ENCODE measurements at regions not wholly inside any gene's neighbourhood (a gene's known extent, or its start where the extent isn't known, plus 50 kb on each side); places are given as distances from the start of the nearest gene placed in this dataset.

DNA sequence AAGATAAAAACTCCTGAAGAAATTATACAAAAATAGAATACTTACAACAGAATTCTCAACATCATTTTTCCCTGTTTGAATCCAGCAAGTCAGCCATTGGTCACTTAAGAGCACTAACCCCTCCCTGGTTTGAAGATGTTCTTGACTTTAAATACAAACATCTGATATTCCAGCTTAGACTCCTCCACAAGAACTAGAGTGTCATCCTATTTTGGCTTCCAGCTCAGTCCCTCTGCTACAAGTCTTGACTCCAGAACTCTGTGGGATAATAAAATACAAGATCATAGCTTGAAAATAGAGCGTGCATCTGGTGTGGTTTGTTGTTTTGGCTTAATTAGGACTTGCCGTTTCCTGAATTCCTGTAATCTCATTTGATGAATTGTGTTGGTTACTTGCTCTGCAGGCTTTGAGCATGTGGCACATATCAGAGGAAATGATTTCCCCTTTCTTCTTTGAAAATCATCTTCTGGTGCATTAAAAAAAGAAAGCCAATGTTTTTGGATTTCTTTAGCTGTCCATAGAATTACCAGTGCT lies 63.7 kb upstream of the DPT start:
- DNase-seq: no peak
- Mint-ChIP-seq H3K36me3 (no peaks in the 10 kb centered on the region), H3K27ac (no peak overlapping the region), H3K27me3 (peaks cover 12 to 38% (median 26%) of the 10 kb centered on the region in 5 donors), H3K9me3 (peaks cover 0 to 2% (median 0%) of the 10 kb centered on the region in 11 donors), H3K4me1 (no peaks in the 10 kb centered on the region), H3K4me3 (no peak overlapping the region)
- CTCF ChIA-PET: no interaction called here
- POLR2A ChIA-PET: no interaction called here
- no peak overlapping the region for H3K27ac ChIP-seq (ENCODE audit: low read depth, low read length)
- no peaks in the 10 kb centered on the region for H3K4me1 ChIP-seq (ENCODE audit: control insufficient read depth in 2 of 2, insufficient read depth in 2 of 2, low read length in 2 of 2)
- ATAC-seq: no peak
- intact Hi-C loops (cut with micrococcal nuclease): no loop called here
- H3K27me3 ChIP-seq (ENCODE audit: control insufficient read depth in 2 of 2, insufficient read depth in 2 of 2, low read length in 2 of 2): no peaks in the 10 kb centered on the region
- H3K4me3 ChIP-seq (ENCODE audit: low read length): no peak overlapping the region
- H3K36me3 ChIP-seq (ENCODE audit: control insufficient read depth in 2 of 3, insufficient read depth in 3 of 3, low read length in 3 of 3): no peaks in the 10 kb centered on the region
- H3K9me3 ChIP-seq (ENCODE audit: control insufficient read depth in 2 of 3, low read length in 3 of 3): no peaks in the 10 kb centered on the region

GRCh38 chr1:168794057-168794456 lies 65.1 kb upstream of the DPT start:
- Histone ChIP-seq H3K27ac (ENCODE audit: low read depth, low read length) (no peak overlapping the region), H3K36me3 (ENCODE audit: control insufficient read depth in 2 of 3, insufficient read depth in 3 of 3, low read length in 3 of 3) (no peaks in the 10 kb centered on the region), H3K9me3 (ENCODE audit: control insufficient read depth in 2 of 3, low read length in 3 of 3) (no peaks in the 10 kb centered on the region), H3K4me3 (ENCODE audit: low read length) (no peak overlapping the region), H3K4me1 (ENCODE audit: control insufficient read depth in 2 of 2, insufficient read depth in 2 of 2, low read length in 2 of 2) (no peaks in the 10 kb centered on the region), H3K27me3 (ENCODE audit: control insufficient read depth in 2 of 2, insufficient read depth in 2 of 2, low read length in 2 of 2) (no peaks in the 10 kb centered on the region)
- H3K4me3 Mint-ChIP-seq: no peak overlapping the region
- ChIA-PET POLR2A (no interaction called here), CTCF (no interaction called here)
- ATAC-seq (no peak), DNase-seq (no peak)
- peaks cover 13 to 45% (median 26%) of the 10 kb centered on the region in 5 donors for H3K27me3 Mint-ChIP-seq
- no peaks in the 10 kb centered on the region for H3K36me3 Mint-ChIP-seq
- no peaks in the 10 kb centered on the region for H3K4me1 Mint-ChIP-seq
- H3K9me3 Mint-ChIP-seq: no peaks in the 10 kb centered on the region
- no peak overlapping the region for H3K27ac Mint-ChIP-seq
- intact Hi-C loops (cut with micrococcal nuclease): no loop called here

DNA sequence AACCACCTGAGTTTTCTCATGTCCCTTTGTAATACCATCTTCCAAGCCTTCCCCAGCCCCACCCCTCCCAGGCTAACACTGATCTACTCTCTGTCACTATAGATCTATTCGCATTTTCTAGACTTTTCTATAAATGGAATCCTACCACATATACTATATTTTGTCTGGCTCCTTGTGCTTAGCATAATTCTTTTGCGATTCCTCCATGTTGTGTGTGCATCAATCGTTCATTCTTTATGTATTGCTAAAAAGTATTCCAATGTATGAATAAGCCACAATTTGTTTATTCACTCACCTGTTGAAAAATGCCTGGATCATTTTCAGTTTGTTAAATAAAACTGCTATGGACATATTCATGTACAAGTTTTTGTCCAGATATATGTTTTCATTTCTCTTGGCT lies 66.7 kb upstream of the DPT start:
- Mint-ChIP-seq H3K27me3 (peaks cover 16 to 34% (median 20%) of the 10 kb centered on the region in 5 donors), H3K36me3 (no peaks in the 10 kb centered on the region), H3K27ac (no peak overlapping the region), H3K9me3 (no peaks in the 10 kb centered on the region), H3K4me3 (no peak overlapping the region), H3K4me1 (no peaks in the 10 kb centered on the region)
- H3K27ac ChIP-seq (ENCODE audit: low read depth, low read length): no peak overlapping the region
- no peaks in the 10 kb centered on the region for H3K27me3 ChIP-seq (ENCODE audit: control insufficient read depth in 2 of 2, insufficient read depth in 2 of 2, low read length in 2 of 2)
- intact Hi-C loops (cut with micrococcal nuclease): no loop called here
- H3K36me3 ChIP-seq (ENCODE audit: control insufficient read depth in 2 of 3, insufficient read depth in 3 of 3, low read length in 3 of 3): no peaks in the 10 kb centered on the region
- ChIA-PET POLR2A (interaction anchor here (0.6 kb wide), 1 partner anchor 12 kb away, joined by 3 read pairs; no protein-coding TSS in a partner anchor), CTCF (no interaction called here)
- no peaks in the 10 kb centered on the region for H3K9me3 ChIP-seq (ENCODE audit: control insufficient read depth in 2 of 3, low read length in 3 of 3)
- H3K4me3 ChIP-seq (ENCODE audit: low read length): no peak overlapping the region
- no peak for ATAC-seq
- DNase-seq: no peak
- no peaks in the 10 kb centered on the region for H3K4me1 ChIP-seq (ENCODE audit: control insufficient read depth in 2 of 2, insufficient read depth in 2 of 2, low read length in 2 of 2)

DNA sequence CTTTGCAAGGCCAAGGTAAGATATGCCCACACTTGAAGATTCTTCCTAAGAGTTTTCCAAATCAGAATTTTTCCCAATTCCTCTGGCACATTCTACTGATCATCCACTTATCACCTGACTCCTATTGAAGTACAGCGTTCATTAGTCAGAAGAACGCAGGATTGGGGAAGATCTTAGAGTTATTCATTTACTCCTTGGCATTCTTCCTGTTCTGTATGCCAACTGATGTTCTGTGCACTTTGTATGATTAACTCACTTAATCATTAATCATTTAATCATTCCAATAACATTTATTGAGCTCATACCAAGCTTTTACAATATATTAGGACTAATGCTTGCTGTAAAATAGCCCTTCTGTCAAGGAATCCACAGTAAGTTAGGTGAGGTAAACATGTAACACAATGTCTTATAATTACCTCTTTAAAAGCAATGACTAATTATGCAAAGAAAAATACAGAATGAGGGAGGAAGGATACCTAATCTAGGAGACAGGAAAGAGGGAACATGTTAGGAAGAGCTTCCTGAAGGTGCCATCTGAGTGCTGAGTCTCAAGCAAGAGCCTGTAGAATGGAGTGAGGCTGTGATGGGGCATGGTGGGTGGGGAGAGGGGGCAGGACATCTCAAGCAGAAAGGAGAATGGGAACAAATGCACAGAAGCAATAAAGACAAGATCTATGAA lies 71.1 kb upstream of the DPT start:
- no peaks in the 10 kb centered on the region for H3K36me3 Mint-ChIP-seq
- ChIA-PET POLR2A (no interaction called here), CTCF (no interaction called here)
- H3K9me3 Mint-ChIP-seq: no peaks in the 10 kb centered on the region
- Histone ChIP-seq H3K27me3 (ENCODE audit: control insufficient read depth in 2 of 2, insufficient read depth in 2 of 2, low read length in 2 of 2) (no peaks in the 10 kb centered on the region), H3K4me3 (ENCODE audit: low read length) (no peak overlapping the region), H3K4me1 (ENCODE audit: control insufficient read depth in 2 of 2, insufficient read depth in 2 of 2, low read length in 2 of 2) (no peaks in the 10 kb centered on the region), H3K27ac (ENCODE audit: low read depth, low read length) (no peak overlapping the region), H3K9me3 (ENCODE audit: control insufficient read depth in 2 of 3, low read length in 3 of 3) (no peaks in the 10 kb centered on the region), H3K36me3 (ENCODE audit: control insufficient read depth in 2 of 3, insufficient read depth in 3 of 3, low read length in 3 of 3) (no peaks in the 10 kb centered on the region)
- H3K27ac Mint-ChIP-seq: no peak overlapping the region
- H3K4me3 Mint-ChIP-seq: no peak overlapping the region
- ATAC-seq (no peak), DNase-seq (no peak)
- H3K4me1 Mint-ChIP-seq: no peaks in the 10 kb centered on the region
- peaks cover 4 to 22% (median 16%) of the 10 kb centered on the region in 5 donors for H3K27me3 Mint-ChIP-seq
- intact Hi-C loops (cut with micrococcal nuclease): no loop called here

GRCh38 chr1:168801032-168801745 lies 72.2 kb upstream of the DPT start:
- ChIA-PET CTCF (no interaction called here), POLR2A (no interaction called here)
- Mint-ChIP-seq H3K9me3 (no peaks in the 10 kb centered on the region), H3K27me3 (peaks cover 4 to 23% (median 15%) of the 10 kb centered on the region in 5 donors), H3K4me3 (no peak overlapping the region), H3K36me3 (no peaks in the 10 kb centered on the region), H3K4me1 (no peaks in the 10 kb centered on the region), H3K27ac (no peak overlapping the region)
- no peaks in the 10 kb centered on the region for H3K9me3 ChIP-seq (ENCODE audit: control insufficient read depth in 2 of 3, low read length in 3 of 3)
- H3K27me3 ChIP-seq (ENCODE audit: control insufficient read depth in 2 of 2, insufficient read depth in 2 of 2, low read length in 2 of 2): no peaks in the 10 kb centered on the region
- no peak overlapping the region for H3K27ac ChIP-seq (ENCODE audit: low read depth, low read length)
- no peak for DNase-seq
- no peaks in the 10 kb centered on the region for H3K4me1 ChIP-seq (ENCODE audit: control insufficient read depth in 2 of 2, insufficient read depth in 2 of 2, low read length in 2 of 2)
- no peak overlapping the region for H3K4me3 ChIP-seq (ENCODE audit: low read length)
- intact Hi-C loops (cut with micrococcal nuclease): no loop called here
- H3K36me3 ChIP-seq (ENCODE audit: control insufficient read depth in 2 of 3, insufficient read depth in 3 of 3, low read length in 3 of 3): no peaks in the 10 kb centered on the region
- ATAC-seq: no peak

DNA sequence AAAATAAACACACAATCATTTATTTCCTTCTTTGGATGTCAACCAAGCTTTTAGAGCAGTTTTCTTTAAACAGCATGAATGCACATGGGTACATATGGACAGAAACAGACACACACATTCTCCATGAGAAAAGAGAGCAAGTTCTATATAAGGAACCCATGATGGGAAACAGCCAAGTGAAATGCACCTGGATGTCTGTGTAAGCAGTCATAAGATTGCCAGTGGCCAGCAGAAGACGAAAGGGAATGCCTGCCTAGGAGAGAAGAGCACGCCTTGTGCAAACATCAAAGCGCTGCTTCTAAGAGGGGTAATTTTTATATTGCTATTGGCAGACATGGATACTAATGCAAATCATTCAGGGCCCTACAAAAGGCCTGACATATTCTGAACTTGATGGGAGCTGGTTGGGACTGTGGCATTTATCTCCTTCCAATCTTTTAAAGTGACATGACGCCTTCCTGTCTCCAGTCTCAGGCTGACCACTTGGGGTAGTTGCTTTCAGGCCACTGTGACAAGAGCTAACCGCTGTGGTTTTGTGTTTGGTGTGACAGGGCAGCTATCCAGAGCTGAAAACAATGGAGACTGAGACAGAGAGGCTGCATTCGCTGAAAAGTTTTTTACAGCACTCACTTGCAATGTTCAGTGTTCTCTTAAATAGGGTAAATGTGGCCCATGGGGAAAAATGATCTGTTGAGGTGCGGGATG lies 75.0 kb upstream of the DPT start:
- ATAC-seq (no peak), DNase-seq (no peak)
- ChIA-PET CTCF (no interaction called here), POLR2A (no interaction called here)
- Histone ChIP-seq H3K4me3 (ENCODE audit: low read length) (no peak overlapping the region), H3K36me3 (ENCODE audit: control insufficient read depth in 2 of 3, insufficient read depth in 3 of 3, low read length in 3 of 3) (no peaks in the 10 kb centered on the region), H3K9me3 (ENCODE audit: control insufficient read depth in 2 of 3, low read length in 3 of 3) (no peaks in the 10 kb centered on the region), H3K27ac (ENCODE audit: low read depth, low read length) (no peak overlapping the region), H3K4me1 (ENCODE audit: control insufficient read depth in 2 of 2, insufficient read depth in 2 of 2, low read length in 2 of 2) (no peaks in the 10 kb centered on the region), H3K27me3 (ENCODE audit: control insufficient read depth in 2 of 2, insufficient read depth in 2 of 2, low read length in 2 of 2) (no peaks in the 10 kb centered on the region)
- Mint-ChIP-seq H3K4me3 (no peak overlapping the region), H3K9me3 (peaks cover 0 to 1% (median 0%) of the 10 kb centered on the region in 11 donors), H3K27me3 (peaks cover 4 to 24% (median 21%) of the 10 kb centered on the region in 5 donors), H3K36me3 (no peaks in the 10 kb centered on the region), H3K4me1 (no peaks in the 10 kb centered on the region), H3K27ac (no peak overlapping the region)
- intact Hi-C loops (cut with micrococcal nuclease): no loop called here

Data from naive thymus-derived CD4-positive, alpha-beta T cell (primary cell).